Prostate gland (tissue), 2 donors: ENCODE measurements at regions not wholly inside any gene's neighbourhood (a gene's known extent, or its start where the extent isn't known, plus 50 kb on each side); places are given as distances from the start of the nearest gene placed in this dataset.

Experiments
- DNase-seq: peaks from one replicate; pipeline ENCODE4 v3.0.0-alpha.2; 2019; ENCODE audit warnings: low spot score
- H3K27ac ChIP-seq, 2 donors: fragments of 200-600 bp; sonication (generic); 2 replicates each; pipeline ENCODE4 v1.5.1; 2017 to 2019
- H3K27me3 ChIP-seq: fragments of 200-600 bp; sonication (generic); replicated peaks from 2 replicates; pipeline ENCODE4 v1.5.1; 2019; ENCODE audit not compliant: insufficient read depth
- H3K36me3 ChIP-seq, 2 donors: fragments of 200-600 bp; sonication (generic); 1 replicate in 1 of 2; 2 replicates in 1 of 2; pipeline versions ENCODE4 v1.5.1 to v1.8.1; 2017 to 2019
- H3K4me1 ChIP-seq: fragments of 200-600 bp; sonication (generic); replicated peaks from 2 replicates; pipeline ENCODE4 v1.5.1; 2019
- H3K4me3 ChIP-seq, 2 donors: fragments of 200-600 bp; sonication (generic); 2 replicates each; pipeline ENCODE4 v1.5.1; 2017 to 2019
- H3K9me3 ChIP-seq: fragments of 200-600 bp; sonication (generic); 2 replicates; pipeline ENCODE4 v1.5.1; 2017
- POLR2A ChIP-seq: fragments of 450-650 bp; IDR thresholded peaks from one replicate; pipeline ENCODE4 v1.6.1; 2016; ENCODE audit warnings: antibody characterized with exemption, mild to moderate bottlenecking
- POLR2AphosphoS5 ChIP-seq: sonication (generic); formaldehyde crosslinking; IDR thresholded peaks from one replicate; pipeline ENCODE4 v1.6.1; 2017; ENCODE audit warnings: antibody characterized with exemption
- WGBS: methylation state at CpG from one replicate; pipeline ENCODE4 v1.1.5; 2018; 5-methylcytosine and 5-hydroxymethylcytosine counted together
- intact Hi-C: fragments of 100-400 bp; cut with DNase I; formaldehyde crosslinking; loops from one replicate; pipeline ENCODE4 v1.14.2; 2022
- TF ChIP-seq, protein P1 (sequence below), 4 experiments: fragments of 200-600 bp in 2 of 4; fragments of 450-650 bp in 2 of 4; sonication (generic) in 2 of 4; IDR thresholded peaks; 1 replicate in 3 of 4; 2 replicates in 1 of 4; pipeline ENCODE4 v1.5.1; 2016 to 2019; ENCODE audit warnings: antibody characterized with exemption in 4 of 4, mild to moderate bottlenecking in 2 of 4, moderate library complexity in 2 of 4

- 93% methylated on average over 1 of the region's 1 CpG for WGBS
These were observed 237.9 kb downstream of the HLX start for GRCh38 chr1:221117133-221117532.

DNA sequence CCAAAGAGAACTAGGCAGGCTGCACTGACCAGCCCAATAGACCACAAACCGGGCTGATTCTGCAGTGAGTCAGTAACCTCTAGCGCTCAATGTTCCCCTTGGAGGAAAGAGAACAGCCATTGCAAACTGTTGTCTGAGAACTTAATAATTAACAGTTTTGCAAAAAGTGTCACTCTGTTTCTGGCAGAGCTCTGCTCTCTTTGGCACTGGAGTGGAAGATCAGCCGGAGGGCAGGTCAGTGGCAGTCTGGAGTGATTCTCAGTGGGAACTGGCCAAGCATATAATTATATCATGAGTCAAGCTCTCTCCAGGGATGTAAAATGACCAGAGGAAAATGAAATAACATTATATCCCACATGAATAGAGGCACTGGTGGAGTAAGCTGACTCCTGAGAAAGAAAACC is 238.3 kb downstream of the HLX start:
- no peak for DNase-seq
- Histone ChIP-seq H3K27ac (no peak overlapping the region), H3K27me3 (no peaks in the 10 kb centered on the region), H3K4me3 (no peak overlapping the region), H3K36me3 (no peaks in the 10 kb centered on the region), H3K9me3 (no peaks in the 10 kb centered on the region), H3K4me1 (no peaks in the 10 kb centered on the region)
- intact Hi-C loops, result no loop called here
- TF ChIP-seq, protein P1, sequence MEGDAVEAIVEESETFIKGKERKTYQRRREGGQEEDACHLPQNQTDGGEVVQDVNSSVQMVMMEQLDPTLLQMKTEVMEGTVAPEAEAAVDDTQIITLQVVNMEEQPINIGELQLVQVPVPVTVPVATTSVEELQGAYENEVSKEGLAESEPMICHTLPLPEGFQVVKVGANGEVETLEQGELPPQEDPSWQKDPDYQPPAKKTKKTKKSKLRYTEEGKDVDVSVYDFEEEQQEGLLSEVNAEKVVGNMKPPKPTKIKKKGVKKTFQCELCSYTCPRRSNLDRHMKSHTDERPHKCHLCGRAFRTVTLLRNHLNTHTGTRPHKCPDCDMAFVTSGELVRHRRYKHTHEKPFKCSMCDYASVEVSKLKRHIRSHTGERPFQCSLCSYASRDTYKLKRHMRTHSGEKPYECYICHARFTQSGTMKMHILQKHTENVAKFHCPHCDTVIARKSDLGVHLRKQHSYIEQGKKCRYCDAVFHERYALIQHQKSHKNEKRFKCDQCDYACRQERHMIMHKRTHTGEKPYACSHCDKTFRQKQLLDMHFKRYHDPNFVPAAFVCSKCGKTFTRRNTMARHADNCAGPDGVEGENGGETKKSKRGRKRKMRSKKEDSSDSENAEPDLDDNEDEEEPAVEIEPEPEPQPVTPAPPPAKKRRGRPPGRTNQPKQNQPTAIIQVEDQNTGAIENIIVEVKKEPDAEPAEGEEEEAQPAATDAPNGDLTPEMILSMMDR (IDR thresholded peaks at IDR 0.05), result no peak
- TF ChIP-seq POLR2A (no peak), POLR2AphosphoS5 (no peak)
- 53% methylated on average over 3 of the region's 3 CpGs for WGBS

More at GRCh38 chr1:221117133-221117532, 237.9 kb downstream of the HLX start:
- Histone ChIP-seq H3K4me3 (no peak overlapping the region), H3K36me3 (no peaks in the 10 kb centered on the region), H3K9me3 (no peaks in the 10 kb centered on the region), H3K4me1 (no peaks in the 10 kb centered on the region), H3K27me3 (no peaks in the 10 kb centered on the region), H3K27ac (no peak overlapping the region)
- TF ChIP-seq, protein P1 (IDR thresholded peaks at IDR 0.05), result no peak
- no peak for TF ChIP-seq POLR2AphosphoS5
- no peak for TF ChIP-seq POLR2A
- no peak for DNase-seq
- intact Hi-C loops, result no loop called here

DNA sequence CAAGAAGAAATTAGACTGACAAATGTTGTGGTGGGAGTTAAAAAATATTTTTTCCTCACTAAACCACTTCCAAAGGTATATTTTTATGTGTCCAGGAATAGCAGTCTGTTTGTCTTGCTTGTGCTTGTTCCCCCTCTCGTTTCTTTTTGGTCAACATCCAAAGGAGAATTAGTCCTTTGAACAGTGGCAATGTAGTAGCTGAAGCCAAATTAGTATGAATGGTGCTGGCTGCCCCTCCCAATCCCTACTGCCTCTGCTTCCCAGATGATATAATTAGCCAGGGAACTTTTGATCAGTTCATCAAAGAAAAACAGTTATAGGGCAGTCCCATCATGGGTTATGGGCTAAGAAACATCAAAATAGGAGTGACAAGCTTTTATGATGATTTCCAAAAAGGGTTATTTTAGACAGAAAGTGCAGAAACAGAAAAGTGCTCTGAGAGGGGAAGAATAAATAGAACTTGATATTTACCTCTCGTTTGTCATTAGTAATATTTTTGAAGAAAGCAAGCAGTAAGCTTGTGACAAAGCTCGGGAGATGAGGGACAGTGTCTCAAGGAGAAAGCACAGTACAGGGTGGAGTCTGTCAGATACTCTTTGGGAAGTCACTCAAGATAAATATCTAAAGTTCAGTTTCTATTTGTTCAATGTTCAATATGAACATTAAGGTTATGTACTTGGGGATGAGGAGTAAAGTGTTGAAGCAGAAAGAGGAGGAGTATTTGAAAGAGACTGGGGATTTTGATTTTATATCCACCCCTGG is 239.1 kb downstream of the HLX start:
- Histone ChIP-seq H3K27ac (no peak overlapping the region), H3K27me3 (no peaks in the 10 kb centered on the region), H3K4me1 (no peaks in the 10 kb centered on the region), H3K36me3 (no peaks in the 10 kb centered on the region), H3K9me3 (no peaks in the 10 kb centered on the region), H3K4me3 (no peak overlapping the region)
- WGBS, result 23% methylated on average over 3 of the region's 3 CpGs
- DNase-seq, result no peak
- intact Hi-C loops, result no loop called here
- TF ChIP-seq POLR2A (no peak), POLR2AphosphoS5 (no peak)
- TF ChIP-seq, protein P1 (IDR thresholded peaks at IDR 0.05), result no peak

DNA sequence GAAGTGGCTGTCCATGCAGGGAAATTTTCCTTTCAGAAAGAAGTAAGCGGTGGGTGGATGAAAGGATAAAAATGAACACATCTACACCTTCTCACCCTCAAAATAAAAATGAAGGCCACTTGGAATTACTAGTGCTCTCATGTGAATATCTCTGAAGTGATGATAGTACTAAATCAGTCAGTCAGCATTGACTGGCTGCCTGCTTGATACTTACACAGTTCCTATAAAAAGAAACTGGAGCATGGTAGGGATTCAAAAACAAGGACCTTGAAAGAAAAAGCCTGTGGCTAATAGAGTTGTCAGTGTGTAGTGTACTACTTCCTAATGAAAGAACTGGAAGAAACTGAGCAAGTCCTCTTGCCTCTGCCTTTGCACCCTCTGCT is 239.7 kb downstream of the HLX start:
- H3K9me3 ChIP-seq, result no peaks in the 10 kb centered on the region
- H3K4me1 ChIP-seq, result no peaks in the 10 kb centered on the region
- DNase-seq, result no peak
- H3K27ac ChIP-seq, result no peak overlapping the region
- intact Hi-C loops, result no loop called here
- no peaks in the 10 kb centered on the region for H3K36me3 ChIP-seq
- TF ChIP-seq, protein P1 (IDR thresholded peaks at IDR 0.05), result no peak
- TF ChIP-seq POLR2AphosphoS5, result no peak
- no peak for TF ChIP-seq POLR2A
- H3K27me3 ChIP-seq, result no peaks in the 10 kb centered on the region
- 90% methylated on average over 1 of the region's 1 CpG for WGBS
- H3K4me3 ChIP-seq, result no peak overlapping the region

- Histone ChIP-seq H3K27ac (no peak overlapping the region), H3K4me1 (no peaks in the 10 kb centered on the region), H3K27me3 (no peaks in the 10 kb centered on the region), H3K36me3 (no peaks in the 10 kb centered on the region), H3K9me3 (no peaks in the 10 kb centered on the region), H3K4me3 (no peak overlapping the region)
- intact Hi-C loops, result no loop called here
- DNase-seq, result no peak
- WGBS, result 60% methylated on average over 1 of the region's 1 CpG
- no peak for TF ChIP-seq POLR2A
- TF ChIP-seq, protein P1 (IDR thresholded peaks at IDR 0.05), result no peak
- no peak for TF ChIP-seq POLR2AphosphoS5
These were observed 243.3 kb downstream of the HLX start for GRCh38 chr1:221122501-221122900.
